Ishikawa (cell line): ENCODE measurements at regions not wholly inside any gene's neighbourhood (a gene's known extent, or its start where the extent isn't known, plus 50 kb on each side); places are given as distances from the start of the nearest gene placed in this dataset.

Source experiments
- CEBPB ChIP-seq: IDR thresholded peaks from 2 replicates; pipeline ENCODE4 v1.6.1; 2012
- EP300 ChIP-seq: IDR thresholded peaks from 2 replicates; pipeline ENCODE4 v1.6.1; 2012; ENCODE audit warnings: borderline replicate concordance
- ZBTB7A ChIP-seq: IDR thresholded peaks from 2 replicates; pipeline ENCODE4 v1.6.1; 2012; ENCODE audit warnings: low read depth
- TF ChIP-seq, protein P1 (sequence below): IDR thresholded peaks from 2 replicates; pipeline ENCODE4 v1.6.1; 2012; ENCODE audit warnings: low read depth, mild to moderate bottlenecking

DNA sequence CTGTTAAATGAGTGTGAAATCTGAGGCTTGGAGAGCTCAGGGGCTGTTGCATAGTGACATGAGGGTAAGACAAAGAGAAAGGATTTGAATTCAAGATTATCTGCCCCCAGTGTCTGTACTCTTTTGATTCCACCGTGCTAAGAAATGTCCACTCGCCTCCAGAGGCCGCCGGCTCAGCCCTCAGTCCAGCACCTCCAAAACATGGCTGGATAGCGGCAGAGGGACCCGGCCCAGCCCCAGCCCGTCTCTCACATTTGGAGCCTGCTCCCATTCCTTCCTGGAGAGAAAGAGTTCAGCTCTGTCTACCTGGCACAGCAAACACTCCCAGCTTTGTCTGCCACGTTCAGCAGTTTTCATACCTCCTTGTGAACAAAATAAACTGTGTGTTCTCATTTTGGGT is 84.8 kb upstream of the IQSEC1 start:
- TF ChIP-seq, protein P1, sequence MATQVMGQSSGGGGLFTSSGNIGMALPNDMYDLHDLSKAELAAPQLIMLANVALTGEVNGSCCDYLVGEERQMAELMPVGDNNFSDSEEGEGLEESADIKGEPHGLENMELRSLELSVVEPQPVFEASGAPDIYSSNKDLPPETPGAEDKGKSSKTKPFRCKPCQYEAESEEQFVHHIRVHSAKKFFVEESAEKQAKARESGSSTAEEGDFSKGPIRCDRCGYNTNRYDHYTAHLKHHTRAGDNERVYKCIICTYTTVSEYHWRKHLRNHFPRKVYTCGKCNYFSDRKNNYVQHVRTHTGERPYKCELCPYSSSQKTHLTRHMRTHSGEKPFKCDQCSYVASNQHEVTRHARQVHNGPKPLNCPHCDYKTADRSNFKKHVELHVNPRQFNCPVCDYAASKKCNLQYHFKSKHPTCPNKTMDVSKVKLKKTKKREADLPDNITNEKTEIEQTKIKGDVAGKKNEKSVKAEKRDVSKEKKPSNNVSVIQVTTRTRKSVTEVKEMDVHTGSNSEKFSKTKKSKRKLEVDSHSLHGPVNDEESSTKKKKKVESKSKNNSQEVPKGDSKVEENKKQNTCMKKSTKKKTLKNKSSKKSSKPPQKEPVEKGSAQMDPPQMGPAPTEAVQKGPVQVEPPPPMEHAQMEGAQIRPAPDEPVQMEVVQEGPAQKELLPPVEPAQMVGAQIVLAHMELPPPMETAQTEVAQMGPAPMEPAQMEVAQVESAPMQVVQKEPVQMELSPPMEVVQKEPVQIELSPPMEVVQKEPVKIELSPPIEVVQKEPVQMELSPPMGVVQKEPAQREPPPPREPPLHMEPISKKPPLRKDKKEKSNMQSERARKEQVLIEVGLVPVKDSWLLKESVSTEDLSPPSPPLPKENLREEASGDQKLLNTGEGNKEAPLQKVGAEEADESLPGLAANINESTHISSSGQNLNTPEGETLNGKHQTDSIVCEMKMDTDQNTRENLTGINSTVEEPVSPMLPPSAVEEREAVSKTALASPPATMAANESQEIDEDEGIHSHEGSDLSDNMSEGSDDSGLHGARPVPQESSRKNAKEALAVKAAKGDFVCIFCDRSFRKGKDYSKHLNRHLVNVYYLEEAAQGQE: no peak
- no peak for TF ChIP-seq ZBTB7A
- TF ChIP-seq CEBPB: no peak
- no peak for TF ChIP-seq EP300
